BLaER1 treated with 17β-estradiol and CSF1 and Interleukin-3, amounts not matched to agents 10 nM and 100 nM (cell line): ENCODE measurements at regions not wholly inside any gene's neighbourhood (a gene's known extent, or its start where the extent isn't known, plus 50 kb on each side); places are given as distances from the start of the nearest gene placed in this dataset.

Experiments
- H3K27ac ChIP-seq, 11 experiments: shearing (Covaris generic); formaldehyde crosslinking; 2 replicates each; pipeline ENCODE4 v1.8.1; 2022
- H3K27me3 ChIP-seq, 11 experiments: shearing (Covaris generic); formaldehyde crosslinking; 2 replicates each; pipeline ENCODE4 v1.8.1; 2022
- H3K36me3 ChIP-seq, 11 experiments: shearing (Covaris generic); formaldehyde crosslinking; 2 replicates each; pipeline ENCODE4 v1.8.1; 2022
- H3K4me1 ChIP-seq, 10 experiments: shearing (Covaris generic); formaldehyde crosslinking; 2 replicates each; pipeline ENCODE4 v1.8.1; 2022
- H3K4me2 ChIP-seq, 11 experiments: shearing (Covaris generic); formaldehyde crosslinking; 2 replicates each; pipeline ENCODE4 v1.8.1; 2022
- H3K4me3 ChIP-seq, 10 experiments: shearing (Covaris generic); formaldehyde crosslinking; 2 replicates each; pipeline ENCODE4 v1.8.1; 2022
- H3K9ac ChIP-seq, 11 experiments: shearing (Covaris generic); formaldehyde crosslinking; 2 replicates each; pipeline ENCODE4 v1.8.1; 2022
- H3K9me3 ChIP-seq, 11 experiments: shearing (Covaris generic); formaldehyde crosslinking; replicated peaks in 1 of 11; 2 replicates each; pipeline ENCODE4 v1.8.1; 2022
- H4K20me1 ChIP-seq, 11 experiments: shearing (Covaris generic); formaldehyde crosslinking; 2 replicates each; pipeline ENCODE4 v1.8.1; 2022
- Cebpa-rat ChIP-seq, 11 experiments: shearing (Covaris generic); IDR thresholded peaks; 2 replicates each; pipeline ENCODE4 v1.8.1; 2022

DNA sequence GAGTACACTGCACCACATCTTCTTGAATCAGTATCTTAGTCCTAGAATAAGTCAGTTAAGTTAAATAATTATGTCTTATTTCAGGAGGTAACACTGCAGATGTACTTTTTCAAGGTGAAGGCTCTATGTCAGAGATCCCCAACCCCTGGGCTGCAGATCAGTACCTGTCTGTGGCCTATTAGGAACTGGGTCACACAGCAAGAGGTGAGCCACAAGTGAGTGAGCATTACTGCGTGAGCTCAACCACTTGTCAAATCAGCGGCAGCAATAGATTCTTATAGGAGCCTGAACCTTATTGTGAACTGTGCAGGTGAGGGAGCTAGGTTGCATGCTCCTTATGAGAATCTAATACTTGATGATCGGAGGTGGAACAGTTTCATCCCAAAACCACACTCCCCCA, 851.9 kb upstream of the ALCAM start:
- Histone ChIP-seq H4K20me1 (no peaks in the 10 kb centered on the region), H3K27ac (no peak overlapping the region), H3K36me3 (peaks cover 0 to 9% (median 0%) of the 10 kb centered on the region in 11 experiments; a peak in 3 of 22 replicates), H3K9me3 (peaks cover 22 to 31% (median 26%) of the 10 kb centered on the region in 11 experiments), H3K4me2 (no peak overlapping the region), H3K27me3 (no peaks in the 10 kb centered on the region), H3K4me1 (peaks cover 3 to 15% (median 8%) of the 10 kb centered on the region in 10 experiments; a peak in 12 of 20 replicates), H3K4me3 (no peak overlapping the region), H3K9ac (no peak overlapping the region)
- no peak for TF ChIP-seq Cebpa-rat (IDR thresholded peaks at IDR 0.05)

- Histone ChIP-seq H3K9ac (no peak overlapping the region), H4K20me1 (no peaks in the 10 kb centered on the region), H3K36me3 (peaks cover 0 to 2% (median 0%) of the 10 kb centered on the region in 11 experiments; a peak in 1 of 22 replicates), H3K9me3 (peaks cover 11 to 23% (median 19%) of the 10 kb centered on the region in 11 experiments), H3K4me2 (peak overlapping the region in 2 of 11 experiments; percentile 46 to 75; a peak in 4 of 22 replicates), H3K4me1 (peaks cover 36 to 50% (median 45%) of the 10 kb centered on the region in 10 experiments), H3K27me3 (no peaks in the 10 kb centered on the region), H3K4me3 (no peak overlapping the region), H3K27ac (peak overlapping the region in 2 of 11 experiments; percentile 4 to 12; a peak in 1 of 22 replicates)
- TF ChIP-seq Cebpa-rat (IDR thresholded peaks at IDR 0.05), result no peak
Observed at GRCh38 chr3:104519068-104519467, 847.6 kb upstream of the ALCAM start.

DNA sequence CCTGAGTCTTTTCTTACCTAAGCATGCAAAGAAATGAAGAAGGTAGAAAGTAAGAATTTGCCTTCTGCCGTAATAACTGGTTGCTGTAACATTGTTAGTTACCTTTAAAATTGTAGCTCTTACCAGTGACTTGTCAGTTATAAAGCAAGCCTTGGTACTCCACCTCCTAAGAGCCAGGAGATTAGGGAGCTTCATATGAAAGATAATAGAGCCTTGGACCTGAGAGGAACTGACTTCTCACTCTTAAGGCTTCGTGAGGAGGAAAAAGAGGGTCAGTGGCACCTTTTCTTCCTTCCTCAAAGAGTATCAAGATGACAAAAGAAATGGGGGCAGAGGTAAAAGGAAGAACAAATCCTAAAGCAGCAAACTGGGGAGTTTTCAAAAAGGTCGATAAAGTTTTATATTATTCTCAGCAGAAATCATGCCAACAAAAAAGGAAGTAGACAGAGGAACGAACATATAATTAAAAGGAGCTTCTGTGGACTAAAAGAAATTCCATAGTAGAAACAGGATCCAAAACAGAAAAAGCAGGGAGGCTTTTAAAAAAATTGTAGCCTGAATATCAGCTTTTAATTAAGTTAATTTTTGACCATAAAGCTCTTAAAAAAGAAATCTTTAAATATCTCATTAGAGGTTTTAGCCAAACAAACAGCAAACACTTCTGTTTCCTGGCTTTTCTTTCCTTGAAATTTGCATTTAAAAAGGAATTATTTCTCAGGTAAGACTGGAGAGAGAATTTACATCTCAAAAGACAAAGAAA, 847.1 kb upstream of the ALCAM start:
- TF ChIP-seq Cebpa-rat (IDR thresholded peaks at IDR 0.05), result no peak
- peak overlapping the region in 8 of 11 experiments; percentile 8 to 75 (median 20); a peak in 12 of 22 replicates for H3K4me2 ChIP-seq
- H3K27me3 ChIP-seq, result no peaks in the 10 kb centered on the region
- no peak overlapping the region for H3K4me3 ChIP-seq
- peak overlapping the region in 3 of 11 experiments; percentile 12 to 87 (median 84); a peak in 4 of 22 replicates for H3K27ac ChIP-seq
- H3K9ac ChIP-seq, result no peak overlapping the region
- no peaks in the 10 kb centered on the region for H3K36me3 ChIP-seq
- peaks cover 36 to 50% (median 45%) of the 10 kb centered on the region in 10 experiments for H3K4me1 ChIP-seq
- H3K9me3 ChIP-seq, result peaks cover 5 to 19% (median 14%) of the 10 kb centered on the region in 11 experiments; a peak in 18 of 22 replicates
- no peaks in the 10 kb centered on the region for H4K20me1 ChIP-seq

- no peak overlapping the region for H3K4me3 ChIP-seq
Observed at GRCh38 chr3:104520228-104520655, 846.5 kb upstream of the ALCAM start.

GRCh38 chr3:104521606-104522336, 844.9 kb upstream of the ALCAM start:
- TF ChIP-seq Cebpa-rat (IDR thresholded peaks at IDR 0.05), result peak in 8 of 11 experiments; percentile 58 to 86 (median 74); a peak in 13 of 22 replicates
- Histone ChIP-seq H3K9me3 (peaks cover 0 to 13% (median 7%) of the 10 kb centered on the region in 11 experiments; a peak in 8 of 22 replicates), H3K4me2 (peak overlapping the region; percentile 64 to 78 (median 71))

More at GRCh38 chr3:104520228-104520655, 846.5 kb upstream of the ALCAM start:
- H3K27me3 ChIP-seq, result no peaks in the 10 kb centered on the region
- H4K20me1 ChIP-seq, result no peaks in the 10 kb centered on the region
- H3K4me2 ChIP-seq, result peak overlapping the region in 9 of 11 experiments; percentile 8 to 76 (median 65); a peak in 15 of 22 replicates
- peak overlapping the region in 7 of 11 experiments; percentile 79 to 87 (median 84); a peak in 8 of 22 replicates for H3K27ac ChIP-seq
- H3K36me3 ChIP-seq, result no peaks in the 10 kb centered on the region
- no peak for TF ChIP-seq Cebpa-rat (IDR thresholded peaks at IDR 0.05)
- peaks cover 0 to 13% (median 8%) of the 10 kb centered on the region in 11 experiments; a peak in 11 of 22 replicates for H3K9me3 ChIP-seq
- H3K9ac ChIP-seq, result no peak overlapping the region
- H3K4me1 ChIP-seq, result peaks cover 38 to 51% (median 45%) of the 10 kb centered on the region in 10 experiments

GRCh38 chr3:104523136-104523535, 843.6 kb upstream of the ALCAM start:
- Histone ChIP-seq H3K4me2 (peak overlapping the region; percentile 64 to 78 (median 71); a peak in 21 of 22 replicates), H3K27ac (peak overlapping the region; percentile 6 to 87 (median 82); a peak in 21 of 22 replicates), H3K36me3 (no peaks in the 10 kb centered on the region)

More at GRCh38 chr3:104521606-104522336, 844.9 kb upstream of the ALCAM start:
- Histone ChIP-seq H3K27me3 (no peaks in the 10 kb centered on the region), H3K36me3 (no peaks in the 10 kb centered on the region), H3K4me1 (peaks cover 51 to 66% (median 57%) of the 10 kb centered on the region in 10 experiments), H3K4me3 (peak overlapping the region in 1 of 10 experiments; percentile 9; a peak in 1 of 20 replicates), H4K20me1 (no peaks in the 10 kb centered on the region), H3K9ac (peak overlapping the region in 9 of 11 experiments; percentile 58 to 70 (median 63); a peak in 18 of 22 replicates), H3K27ac (peak overlapping the region; percentile 38 to 87 (median 82); a peak in 21 of 22 replicates)

DNA sequence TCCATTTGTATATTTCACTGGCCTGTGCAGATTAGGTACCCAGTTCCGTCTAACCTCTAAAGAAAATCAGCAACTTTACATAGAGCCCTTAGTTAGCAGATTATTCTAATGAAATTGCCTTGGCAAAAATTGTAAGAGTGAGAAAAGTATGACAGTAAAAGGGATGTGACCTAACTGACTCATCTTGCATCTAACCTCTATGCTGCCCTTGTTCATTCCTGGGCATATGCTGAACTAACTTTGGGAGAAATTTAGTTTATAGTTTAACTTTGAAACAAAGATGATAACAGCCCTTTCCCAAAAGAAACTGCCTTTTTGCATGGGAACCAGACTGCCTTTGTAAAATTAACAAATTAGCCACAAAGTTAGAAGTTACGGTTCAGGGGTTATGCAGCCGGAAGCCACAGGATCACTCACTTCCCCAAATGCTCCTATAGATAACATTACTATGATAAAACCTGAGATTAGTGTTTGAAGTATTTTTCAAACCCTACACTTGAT, 839.8 kb upstream of the ALCAM start:
- Histone ChIP-seq H3K9me3 (peaks cover 23 to 32% (median 29%) of the 10 kb centered on the region in 11 experiments), H3K36me3 (peaks cover 0 to 7% (median 0%) of the 10 kb centered on the region in 11 experiments; a peak in 2 of 22 replicates), H3K27me3 (no peaks in the 10 kb centered on the region), H3K4me1 (peaks cover 37 to 51% (median 40%) of the 10 kb centered on the region in 10 experiments), H3K9ac (peak overlapping the region in 10 of 11 experiments; percentile 16 to 67 (median 42); a peak in 16 of 22 replicates), H3K27ac (peak overlapping the region in 9 of 11 experiments; percentile 62 to 83 (median 77); a peak in 18 of 22 replicates), H3K4me2 (peak overlapping the region; percentile 70 to 95 (median 81)), H4K20me1 (no peaks in the 10 kb centered on the region), H3K4me3 (0 out of 20 replicates have a peak overlapping the region, but pooled peaks of 1 of the 10 experiments have one; percentile 52)
- no peak for TF ChIP-seq Cebpa-rat (IDR thresholded peaks at IDR 0.05)

More at GRCh38 chr3:104523136-104523535, 843.6 kb upstream of the ALCAM start:
- no peak for TF ChIP-seq Cebpa-rat (IDR thresholded peaks at IDR 0.05)
- no peak overlapping the region for H3K4me3 ChIP-seq
- peak overlapping the region in 9 of 11 experiments; percentile 20 to 70 (median 63); a peak in 16 of 22 replicates for H3K9ac ChIP-seq
- H4K20me1 ChIP-seq, result no peaks in the 10 kb centered on the region
- peaks cover 0 to 13% (median 7%) of the 10 kb centered on the region in 11 experiments; a peak in 8 of 22 replicates for H3K9me3 ChIP-seq
- H3K27me3 ChIP-seq, result no peaks in the 10 kb centered on the region
- peaks cover 62 to 78% (median 67%) of the 10 kb centered on the region in 10 experiments for H3K4me1 ChIP-seq

DNA sequence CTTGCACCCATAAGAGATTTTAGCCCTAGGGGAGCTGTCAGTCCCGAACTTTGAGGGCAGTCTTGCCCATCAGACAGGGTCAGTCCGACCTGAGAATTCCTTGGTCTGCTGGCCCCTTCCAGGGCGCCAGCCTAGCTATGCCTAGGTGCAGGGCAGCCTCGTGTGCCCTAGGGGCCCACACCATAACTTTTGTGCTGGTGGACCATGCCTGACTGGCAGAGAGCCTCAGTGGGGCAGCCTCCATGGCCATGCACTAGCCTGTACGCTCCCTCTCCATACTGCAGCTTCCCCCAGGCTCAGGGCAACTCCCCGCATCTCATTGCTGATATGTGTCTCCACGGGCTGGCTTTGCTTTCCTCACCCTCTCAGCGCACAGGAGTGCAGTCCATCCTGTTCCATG, 835.8 kb upstream of the ALCAM start:
- TF ChIP-seq Cebpa-rat (IDR thresholded peaks at IDR 0.05), result no peak
- H3K4me2 ChIP-seq, result no peak overlapping the region
- peak overlapping the region in 1 of 11 experiments; percentile 7; a peak in 1 of 22 replicates for H3K27ac ChIP-seq
- H3K4me1 ChIP-seq, result peaks cover 17 to 20% (median 19%) of the 10 kb centered on the region in 10 experiments
- no peak overlapping the region for H3K4me3 ChIP-seq
- peaks cover 44 to 64% (median 56%) of the 10 kb centered on the region in 11 experiments for H3K9me3 ChIP-seq
- H3K9ac ChIP-seq, result no peak overlapping the region
- H4K20me1 ChIP-seq, result no peaks in the 10 kb centered on the region
- no peaks in the 10 kb centered on the region for H3K27me3 ChIP-seq
- peaks cover 0 to 7% (median 0%) of the 10 kb centered on the region in 11 experiments; a peak in 2 of 22 replicates for H3K36me3 ChIP-seq
